H1 (cell line): ENCODE measurements at regions not wholly inside any gene's neighbourhood (a gene's known extent, or its start where the extent isn't known, plus 50 kb on each side); places are given as distances from the start of the nearest gene placed in this dataset.

Experiments
- CTCF ChIA-PET: fragments of 300-600 bp; sonication (Branson Sonifier 250); formaldehyde crosslinking; loops from one replicate; lab custom pipeline; 2021; ENCODE audit not compliant: partially characterized antibody; lab: Charles Lee
- POLR2A ChIA-PET: fragments of 300-600 bp; sonication (Branson Sonifier 250); formaldehyde crosslinking; loops from one replicate; lab custom pipeline; 2021; ENCODE audit warnings: inconsistent platforms; ENCODE audit not compliant: partially characterized antibody; lab: Charles Lee
- DNase-seq, 2 experiments: peaks; one replicate each; pipeline versions ENCODE4 v3.0.0 to v3.0.0-alpha.2; 2010 to 2022; ENCODE audit warnings: low spot score in 2 of 2, low read depth in 1 of 2, mixed read lengths in 1 of 2
- FAIRE-seq: peaks from 2 replicates; lab custom pipeline; 2011; peaks lifted over from hg19 to GRCh38; lab: Jason Lieb, UNC
- H2AFZ ChIP-seq: 2 replicates; pipeline ENCODE4 v1.8.1; 2012; ENCODE audit warnings: low read length, inconsistent platforms
- H2AK5ac ChIP-seq: 2 replicates; pipeline ENCODE4 v1.6.1; 2013; ENCODE audit warnings: low read depth, low read length
- H2BK120ac ChIP-seq: replicated peaks from 2 replicates; pipeline ENCODE3; 2013; ENCODE audit warnings: low read depth, low read length, inconsistent platforms
- H2BK12ac ChIP-seq: 2 replicates; pipeline ENCODE4 v1.6.1; 2013; ENCODE audit warnings: low read depth, low read length
- H2BK15ac ChIP-seq: 2 replicates; pipeline ENCODE4 v1.6.1; 2013; ENCODE audit warnings: low read length
- H2BK20ac ChIP-seq: 2 replicates; pipeline ENCODE4 v1.6.1; 2013; ENCODE audit warnings: low read length
- H2BK5ac ChIP-seq: 2 replicates; pipeline ENCODE4 v1.6.1; 2013; ENCODE audit warnings: low read depth, low read length
- H3K14ac ChIP-seq: 2 replicates; pipeline ENCODE4 v1.6.1; 2013; ENCODE audit warnings: inconsistent platforms; ENCODE audit not compliant: insufficient read length
- H3K18ac ChIP-seq: 2 replicates; pipeline ENCODE4 v1.6.1; 2013; ENCODE audit warnings: low read length; ENCODE audit errors: extremely low read depth
- H3K23ac ChIP-seq: 2 replicates; pipeline ENCODE4 v1.6.1; 2013; ENCODE audit warnings: inconsistent platforms; ENCODE audit not compliant: insufficient read length
- H3K23me2 ChIP-seq: 2 replicates; pipeline ENCODE4 v1.6.1; 2013; ENCODE audit warnings: low read depth, low read length
- H3K27ac ChIP-seq: 2 replicates; pipeline ENCODE4 v1.6.1; 2011; ENCODE audit warnings: low read depth, low read length, inconsistent platforms
- H3K27me3 ChIP-seq, 4 experiments: replicated peaks in 1 of 4; 1 replicate in 1 of 4; 2 replicates in 3 of 4; pipeline versions ENCODE4 v1.6.1 to v1.8.1; 2011 to 2013; ENCODE audit warnings: low read length in 3 of 4, mild to moderate bottlenecking in 3 of 4, inconsistent platforms in 2 of 4, mixed read lengths in 2 of 4, moderate library complexity in 1 of 4; ENCODE audit not compliant: control insufficient read depth in 3 of 4, insufficient read depth in 3 of 4; ENCODE audit errors: extremely low read depth in 1 of 4
- H3K36me3 ChIP-seq, 4 experiments: 2 replicates each; pipeline versions ENCODE4 v1.6.1 to v1.8.1; 2011 to 2013; ENCODE audit warnings: mild to moderate bottlenecking in 4 of 4, low read length in 3 of 4, moderate library complexity in 2 of 4, control low read depth in 1 of 4, inconsistent platforms in 1 of 4; ENCODE audit not compliant: insufficient read depth in 4 of 4, control insufficient read depth in 2 of 4
- H3K4ac ChIP-seq: replicated peaks from 2 replicates; pipeline ENCODE3; 2013; ENCODE audit warnings: low read length, low read depth, mixed read lengths, inconsistent platforms; ENCODE audit not compliant: insufficient read length
- H3K4me1 ChIP-seq, 4 experiments: replicated peaks in 1 of 4; 1 replicate in 1 of 4; 2 replicates in 3 of 4; pipeline versions ENCODE4 v1.6.1 to v1.8.1; 2011 to 2013; ENCODE audit warnings: low read length in 3 of 4, inconsistent platforms in 2 of 4, mixed read lengths in 1 of 4; ENCODE audit not compliant: insufficient read depth in 4 of 4, control insufficient read depth in 3 of 4
- H3K4me2 ChIP-seq, 2 experiments: 2 replicates each; pipeline versions ENCODE4 v1.6.1 to v1.8.1; 2011 to 2013; ENCODE audit warnings: low read depth in 2 of 2, low read length in 2 of 2, control low read depth in 1 of 2, inconsistent platforms in 1 of 2, mild to moderate bottlenecking in 1 of 2; ENCODE audit not compliant: insufficient read depth in 1 of 2
- H3K4me3 ChIP-seq, 4 experiments: fragments of 200-600, 300-600 bp in 1 of 4; sonication (generic), shearing (Covaris generic), sonication (Bioruptor Twin) in 1 of 4; 2 replicates each; pipeline versions ENCODE4 v1.5.1 to v1.8.1; 2011 to 2016; ENCODE audit warnings: low read length in 4 of 4, low read depth in 3 of 4, control low read depth in 2 of 4, inconsistent platforms in 2 of 4, mild to moderate bottlenecking in 2 of 4, mixed read lengths in 1 of 4, moderate library complexity in 1 of 4; ENCODE audit not compliant: insufficient read depth in 2 of 4; ENCODE audit errors: extremely low read depth in 1 of 4
- H3K56ac ChIP-seq: replicated peaks from 2 replicates; pipeline ENCODE3; 2013; ENCODE audit warnings: low read depth, mild to moderate bottlenecking, mixed read lengths, low read length, inconsistent platforms; ENCODE audit not compliant: insufficient read length
- H3K79me1 ChIP-seq: 2 replicates; pipeline ENCODE4 v1.6.1; 2013; ENCODE audit warnings: low read depth, low read length, control low read depth
- H3K79me2 ChIP-seq, 2 experiments: 2 replicates each; pipeline versions ENCODE4 v1.6.1 to v1.8.1; 2012 to 2013; ENCODE audit warnings: low read length in 2 of 2, mild to moderate bottlenecking in 2 of 2, inconsistent platforms in 1 of 2; ENCODE audit not compliant: insufficient read depth in 2 of 2, control insufficient read depth in 1 of 2
- H3K9ac ChIP-seq, 4 experiments: replicated peaks in 1 of 4; 1 replicate in 1 of 4; 2 replicates in 3 of 4; pipeline versions ENCODE4 v1.6.1 to v1.8.1; 2011 to 2013; ENCODE audit warnings: low read depth in 3 of 4, low read length in 3 of 4, control low read depth in 2 of 4, mild to moderate bottlenecking in 2 of 4, moderate library complexity in 2 of 4, inconsistent platforms in 1 of 4; ENCODE audit errors: extremely low read depth in 1 of 4
- H3K9me3 ChIP-seq, 2 experiments: 2 replicates each; pipeline versions ENCODE4 v1.6.1 to v1.8.1; 2012 to 2013; ENCODE audit warnings: mild to moderate bottlenecking in 2 of 2, moderate library complexity in 2 of 2, control low read depth in 1 of 2, inconsistent platforms in 1 of 2, low read depth in 1 of 2, low read length in 1 of 2, mixed read lengths in 1 of 2; ENCODE audit not compliant: insufficient read depth in 2 of 2
- H4K20me1 ChIP-seq, 2 experiments: replicated peaks in 1 of 2; 2 replicates each; pipeline versions ENCODE3 to v1.8.1; 2011 to 2013; ENCODE audit warnings: inconsistent platforms in 2 of 2, low read length in 2 of 2, mild to moderate bottlenecking in 1 of 2; ENCODE audit not compliant: insufficient read depth in 2 of 2, control insufficient read depth in 1 of 2
- H4K5ac ChIP-seq: 2 replicates; pipeline ENCODE4 v1.6.1; 2013; ENCODE audit warnings: low read length, low read depth, mixed read lengths, inconsistent platforms; ENCODE audit not compliant: insufficient read length
- H4K8ac ChIP-seq: 2 replicates; pipeline ENCODE4 v1.8.0; 2013; ENCODE audit warnings: mild to moderate bottlenecking, moderate library complexity, low read length, inconsistent platforms; ENCODE audit not compliant: insufficient read depth; ENCODE audit errors: extremely low read depth
- H4K91ac ChIP-seq: replicated peaks from 2 replicates; pipeline ENCODE3; 2013; ENCODE audit warnings: low read length, mixed read lengths, inconsistent platforms; ENCODE audit not compliant: insufficient read length
- CEBPB ChIP-seq: IDR thresholded peaks from 2 replicates; pipeline ENCODE4 v1.6.1; 2012; ENCODE audit warnings: low read depth, low read length
- GTF2F1 ChIP-seq: IDR thresholded peaks from 2 replicates; pipeline ENCODE4 v1.6.1; 2012; ENCODE audit warnings: low read depth, low read length, improper control_type of control experiment, borderline replicate concordance
- KDM5A ChIP-seq: fragments of 200-600 bp; IDR thresholded peaks from 2 replicates; pipeline ENCODE4 v1.7.1; 2012; ENCODE audit warnings: mild to moderate bottlenecking, low read length, inconsistent platforms, mixed read lengths
- WGBS, 2 experiments: shearing (Covaris generic) in 1 of 2; methylation state at CpG; one replicate each; pipeline versions ENCODE4 v1.1.6 to v1.1.7; 2013 to 2015; ENCODE audit warnings: low lambda C conversion rate in 2 of 2, mixed read lengths in 2 of 2, inconsistent platforms in 1 of 2, low coverage in 1 of 2, missing lambda C conversion rate in 1 of 2; ENCODE audit not compliant: insufficient replicate concordance in 2 of 2, insufficient coverage in 1 of 2, insufficient read length in 1 of 2; ENCODE audit errors: extremely low coverage in 1 of 2, missing lambda C conversion rate in 1 of 2; 5-methylcytosine and 5-hydroxymethylcytosine counted together

DNA sequence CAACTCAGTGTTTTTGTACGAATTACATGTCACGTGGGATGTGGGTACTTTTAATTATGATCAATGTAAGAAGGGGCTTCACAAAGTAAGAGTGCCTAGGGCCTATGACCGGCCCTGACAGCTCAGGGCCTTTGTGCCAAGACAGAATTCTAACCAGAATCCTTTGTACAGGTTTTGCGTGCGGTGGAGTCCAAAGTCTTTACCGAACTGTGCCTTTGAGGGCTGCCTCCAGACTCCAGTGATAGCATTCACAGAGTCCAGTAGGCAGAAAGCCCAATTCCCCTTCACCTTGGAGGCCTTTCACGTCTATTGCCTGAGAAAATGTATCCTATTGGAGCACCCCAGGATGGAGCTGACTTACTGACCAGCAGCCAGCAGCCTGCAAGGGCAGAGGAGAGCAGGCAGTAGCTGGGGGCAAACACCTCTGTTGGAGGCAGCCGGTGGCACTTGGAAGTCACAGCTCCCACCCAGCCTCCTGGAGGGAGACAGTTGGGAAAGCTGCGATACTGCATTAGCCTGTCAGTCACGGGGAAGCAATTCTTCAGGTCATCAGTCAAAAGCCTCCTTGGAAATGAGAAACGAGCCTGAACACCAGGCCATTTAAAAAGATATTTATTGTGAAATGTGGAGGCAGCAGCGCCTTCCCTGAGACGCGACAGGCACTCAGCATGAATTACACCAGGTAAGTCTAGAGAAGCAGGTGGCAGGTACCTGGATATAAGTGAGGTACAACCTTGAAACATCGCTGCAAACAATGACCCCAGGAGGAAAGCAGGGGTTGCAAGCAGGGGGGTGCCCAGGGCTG lies 98.1 kb upstream of the CDYL2 start:
- no peaks in the 10 kb centered on the region for H3K27me3 ChIP-seq
- FAIRE-seq (no peak), DNase-seq (no peak)
- H2BK12ac ChIP-seq, result no peak overlapping the region
- no peak overlapping the region for H4K5ac ChIP-seq
- H2BK20ac ChIP-seq, result no peak overlapping the region
- no peaks in the 10 kb centered on the region for H3K79me2 ChIP-seq
- no peak overlapping the region for H3K4ac ChIP-seq
- no peak overlapping the region for H3K14ac ChIP-seq
- no peaks in the 10 kb centered on the region for H3K23me2 ChIP-seq
- H2BK5ac ChIP-seq, result no peak overlapping the region
- H3K4me3 ChIP-seq, result no peak overlapping the region
- H3K4me2 ChIP-seq, result no peak overlapping the region
- no peaks in the 10 kb centered on the region for H3K79me1 ChIP-seq
- no peaks in the 10 kb centered on the region for H4K20me1 ChIP-seq
- H2BK15ac ChIP-seq, result no peak overlapping the region
- no peak overlapping the region for H2AK5ac ChIP-seq
- POLR2A ChIA-PET, result no interaction called here
- H3K56ac ChIP-seq, result no peak overlapping the region
- no peak overlapping the region for H2AFZ ChIP-seq
- H3K36me3 ChIP-seq, result no peaks in the 10 kb centered on the region
- H4K91ac ChIP-seq, result no peak overlapping the region
- no peak overlapping the region for H3K18ac ChIP-seq
- H3K4me1 ChIP-seq, result no peaks in the 10 kb centered on the region
- CTCF ChIA-PET, result no interaction called here
- no peak overlapping the region for H4K8ac ChIP-seq
- H3K27ac ChIP-seq, result no peak overlapping the region
- no peak overlapping the region for H3K9ac ChIP-seq
- H3K9me3 ChIP-seq, result no peaks in the 10 kb centered on the region
- 86% methylated on average over 15 of the region's 15 CpGs; no CpG with 5 or more reads in 1 of the 2 experiments for WGBS, 2 experiments
- no peak overlapping the region for H3K23ac ChIP-seq
- no peak overlapping the region for H2BK120ac ChIP-seq
- no peak for TF ChIP-seq GTF2F1
- TF ChIP-seq CEBPB, result no peak
- no peak for TF ChIP-seq KDM5A
